Fibroblast of mammary gland (primary cell): ENCODE measurements at regions not wholly inside any gene's neighbourhood (a gene's known extent, or its start where the extent isn't known, plus 50 kb on each side); places are given as distances from the start of the nearest gene placed in this dataset.

Experiments
- DNase-seq: peaks from one replicate; pipeline ENCODE4 v3.0.0-alpha.2; 2010; ENCODE audit warnings: low read depth
- H3K4me3 ChIP-seq: 2 replicates; pipeline ENCODE4 v1.5.1; 2011; ENCODE audit warnings: low read depth, mild to moderate bottlenecking, low read length, moderate library complexity; ENCODE audit not compliant: control insufficient read depth
- TF ChIP-seq, protein P1 (sequence below): conservative IDR thresholded peaks from 2 replicates; pipeline ENCODE4 v1.5.1; 2011; ENCODE audit warnings: low read depth, low read length, inconsistent platforms; ENCODE audit not compliant: control insufficient read depth, insufficient read depth

DNA sequence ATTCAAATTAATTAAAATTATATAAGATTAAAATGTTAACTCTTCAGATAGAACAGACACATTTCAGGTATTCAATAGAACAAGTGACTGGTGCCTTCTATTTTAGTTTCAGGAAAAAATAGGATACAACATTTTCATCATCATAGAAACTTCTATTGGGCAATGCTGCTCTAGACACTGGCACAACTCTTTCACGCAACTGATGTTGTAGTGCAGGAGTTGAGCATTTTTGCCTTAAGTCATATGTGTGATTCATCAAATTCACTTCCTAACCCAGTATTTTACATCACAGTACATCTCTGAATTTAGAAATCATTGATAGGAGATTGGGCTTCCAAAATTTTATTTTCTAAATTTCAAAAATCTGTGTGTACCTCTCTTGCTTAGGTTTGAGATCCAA is 215.4 kb upstream of the DIO2 start:
- DNase-seq = peak; percentile 56
- H3K4me3 ChIP-seq = no peak overlapping the region
- TF ChIP-seq, protein P1, sequence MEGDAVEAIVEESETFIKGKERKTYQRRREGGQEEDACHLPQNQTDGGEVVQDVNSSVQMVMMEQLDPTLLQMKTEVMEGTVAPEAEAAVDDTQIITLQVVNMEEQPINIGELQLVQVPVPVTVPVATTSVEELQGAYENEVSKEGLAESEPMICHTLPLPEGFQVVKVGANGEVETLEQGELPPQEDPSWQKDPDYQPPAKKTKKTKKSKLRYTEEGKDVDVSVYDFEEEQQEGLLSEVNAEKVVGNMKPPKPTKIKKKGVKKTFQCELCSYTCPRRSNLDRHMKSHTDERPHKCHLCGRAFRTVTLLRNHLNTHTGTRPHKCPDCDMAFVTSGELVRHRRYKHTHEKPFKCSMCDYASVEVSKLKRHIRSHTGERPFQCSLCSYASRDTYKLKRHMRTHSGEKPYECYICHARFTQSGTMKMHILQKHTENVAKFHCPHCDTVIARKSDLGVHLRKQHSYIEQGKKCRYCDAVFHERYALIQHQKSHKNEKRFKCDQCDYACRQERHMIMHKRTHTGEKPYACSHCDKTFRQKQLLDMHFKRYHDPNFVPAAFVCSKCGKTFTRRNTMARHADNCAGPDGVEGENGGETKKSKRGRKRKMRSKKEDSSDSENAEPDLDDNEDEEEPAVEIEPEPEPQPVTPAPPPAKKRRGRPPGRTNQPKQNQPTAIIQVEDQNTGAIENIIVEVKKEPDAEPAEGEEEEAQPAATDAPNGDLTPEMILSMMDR = no peak

DNA sequence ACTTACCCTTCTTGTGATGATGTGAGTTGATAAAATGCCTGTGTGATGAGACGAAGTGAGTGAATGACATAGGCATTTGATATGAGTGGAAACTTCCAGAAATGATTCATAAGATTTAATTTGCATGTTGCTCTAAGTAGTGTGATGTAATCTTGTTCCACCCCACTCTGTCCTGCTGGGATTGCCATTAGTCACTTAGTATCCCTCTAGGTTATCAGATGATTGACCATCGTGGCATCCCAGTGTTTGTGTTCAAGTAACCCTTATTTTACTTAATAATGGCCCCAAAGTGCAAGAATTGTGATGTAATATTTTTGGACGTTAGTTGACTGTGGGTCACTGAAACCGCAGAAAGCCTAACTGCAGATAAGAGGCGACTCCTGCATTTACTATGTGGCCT is 214.4 kb upstream of the DIO2 start:
- DNase-seq = peak; percentile 91

DNA sequence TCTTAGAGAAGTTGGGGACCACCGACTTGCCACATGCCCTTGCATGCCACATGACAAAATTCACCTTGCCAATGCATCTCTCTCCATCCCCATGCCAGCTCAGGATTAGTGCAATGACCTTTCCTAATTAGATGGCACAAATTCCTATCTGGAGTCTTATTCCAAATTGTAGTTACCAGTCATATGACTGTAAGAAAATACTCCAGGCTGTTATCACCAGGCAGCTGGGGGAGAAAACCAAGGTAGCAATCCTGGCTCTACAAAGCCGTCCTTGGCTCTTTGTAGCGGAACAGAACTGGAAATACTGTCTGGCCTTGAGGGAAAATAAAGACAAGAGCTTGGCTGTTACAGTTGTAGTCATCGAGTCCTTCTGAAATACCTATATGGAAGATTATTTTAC is 208.5 kb upstream of the DIO2 start:
- DNase-seq = no peak
- TF ChIP-seq, protein P1 = no peak
- no peak overlapping the region for H3K4me3 ChIP-seq

More for the DNA sequence above, 214.4 kb upstream of the DIO2 start:
- TF ChIP-seq, protein P1 = no peak
- H3K4me3 ChIP-seq = no peak overlapping the region

DNA sequence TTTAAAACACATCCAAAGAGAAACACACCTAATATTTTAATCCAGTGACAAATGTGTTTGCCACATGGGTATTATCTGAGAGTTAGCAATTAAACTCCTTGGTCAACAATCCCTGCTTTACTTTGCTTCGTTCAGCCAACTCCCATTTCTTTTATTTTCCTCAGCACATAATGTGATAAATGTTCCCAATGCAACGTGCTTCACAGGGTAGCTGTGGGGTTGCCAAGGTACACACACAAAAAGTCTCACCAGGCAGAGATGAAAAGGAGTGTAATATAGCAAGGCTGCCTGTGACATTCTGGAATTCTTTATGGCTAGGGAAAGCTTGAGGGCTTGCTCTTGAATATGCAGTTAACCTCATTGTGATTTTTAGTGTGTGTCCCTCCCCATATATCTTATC is 208.0 kb upstream of the DIO2 start:
- no peak overlapping the region for H3K4me3 ChIP-seq
- DNase-seq = no peak
- TF ChIP-seq, protein P1 = no peak

DNA sequence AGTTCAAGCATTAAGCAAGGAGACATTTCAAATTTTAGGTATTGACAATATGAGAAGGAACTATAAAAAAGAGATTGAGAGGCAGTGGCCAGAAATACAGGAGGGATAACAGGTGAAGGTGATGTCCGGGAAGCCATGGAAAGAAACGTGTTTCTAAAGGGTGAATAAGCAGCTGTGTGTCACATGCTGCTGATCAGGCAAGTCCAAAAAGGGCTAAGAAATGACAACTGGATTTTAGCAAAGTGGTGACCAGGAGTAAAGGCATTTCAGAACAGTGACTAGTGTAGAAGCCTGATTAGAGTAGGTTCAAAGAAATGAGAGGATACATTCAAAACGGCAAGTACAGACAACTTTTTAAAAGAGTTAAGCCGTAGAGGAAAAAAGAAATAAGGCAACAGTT is 204.3 kb upstream of the DIO2 start:
- no peak overlapping the region for H3K4me3 ChIP-seq
- DNase-seq = no peak
- TF ChIP-seq, protein P1 = no peak

DNA sequence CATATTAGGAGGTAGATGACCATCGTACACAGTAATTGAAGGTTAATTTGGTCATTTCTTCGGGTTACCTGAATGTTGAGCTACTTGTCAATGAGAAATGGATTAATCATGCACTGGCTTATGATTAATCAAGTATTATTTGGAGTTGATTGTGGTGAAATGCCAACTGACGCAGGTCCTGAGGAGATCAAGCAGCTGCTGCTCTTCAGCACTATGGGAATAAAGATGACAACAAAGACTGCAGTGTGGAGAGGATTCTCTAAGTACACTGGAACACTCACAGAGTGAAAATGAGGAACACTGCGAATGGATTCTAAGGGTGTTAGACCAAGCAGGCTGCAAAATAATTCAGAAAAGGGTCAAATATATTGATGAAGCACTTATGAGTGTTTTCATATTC is 202.8 kb upstream of the DIO2 start:
- H3K4me3 ChIP-seq = no peak overlapping the region
- TF ChIP-seq, protein P1 = no peak
- DNase-seq = no peak

DNA sequence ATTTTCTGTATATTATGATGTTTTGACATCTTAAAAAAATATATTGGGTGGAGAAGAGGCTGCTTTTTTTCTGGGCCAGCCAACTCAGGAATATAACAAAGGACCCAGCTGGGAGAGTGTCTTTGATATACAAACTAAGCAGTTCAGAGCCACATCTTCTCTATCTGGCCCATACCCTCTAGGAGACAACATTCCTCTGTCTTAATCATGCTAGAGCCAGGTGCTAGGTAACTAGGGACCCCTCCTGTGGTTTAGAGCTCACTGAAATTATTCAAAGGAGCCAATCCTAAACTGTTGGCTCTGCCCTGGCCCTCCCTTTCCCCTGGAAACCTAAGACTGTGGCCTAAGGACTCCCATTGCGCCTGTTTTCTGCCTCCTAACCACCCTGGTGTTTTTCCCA is 193.1 kb upstream of the DIO2 start:
- H3K4me3 ChIP-seq = no peak overlapping the region
- TF ChIP-seq, protein P1 = no peak
- no peak for DNase-seq
